NCI-H1417 (cell line): ENCODE measurements at regions not wholly inside any gene's neighbourhood (a gene's known extent, or its start where the extent isn't known, plus 50 kb on each side); places are given as distances from the start of the nearest gene placed in this dataset.
"Not testable (repeated sequence)": the region's sequence is repeated elsewhere in the genome, so short reads cannot be mapped to it uniquely, and the experiment has no call there.

Experiments used
- DNase-seq, 3 experiments: peaks; one replicate each; lab custom pipeline; 2025; lab: John Stamatoyannopoulos, UW

DNA sequence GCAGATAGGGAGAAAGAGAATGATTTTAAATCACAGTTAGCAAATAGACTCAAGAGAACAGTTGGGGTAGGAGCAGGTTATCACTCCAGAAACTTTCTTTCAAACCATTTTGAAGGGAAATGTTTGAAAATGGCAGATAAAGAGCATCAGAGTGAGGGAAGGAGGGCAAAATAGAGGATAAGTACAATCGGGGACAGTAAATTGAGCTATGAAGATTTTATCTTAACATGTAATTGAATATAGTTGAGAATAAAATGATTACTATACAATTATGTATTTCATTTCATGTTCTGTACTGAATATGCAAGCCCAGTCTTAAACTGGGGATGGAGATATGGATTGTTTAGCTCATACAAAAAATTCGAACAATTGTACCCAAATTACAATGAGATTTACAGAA lies 54.0 kb downstream of the MAP10 start:
- DNase-seq, result no peak

DNA sequence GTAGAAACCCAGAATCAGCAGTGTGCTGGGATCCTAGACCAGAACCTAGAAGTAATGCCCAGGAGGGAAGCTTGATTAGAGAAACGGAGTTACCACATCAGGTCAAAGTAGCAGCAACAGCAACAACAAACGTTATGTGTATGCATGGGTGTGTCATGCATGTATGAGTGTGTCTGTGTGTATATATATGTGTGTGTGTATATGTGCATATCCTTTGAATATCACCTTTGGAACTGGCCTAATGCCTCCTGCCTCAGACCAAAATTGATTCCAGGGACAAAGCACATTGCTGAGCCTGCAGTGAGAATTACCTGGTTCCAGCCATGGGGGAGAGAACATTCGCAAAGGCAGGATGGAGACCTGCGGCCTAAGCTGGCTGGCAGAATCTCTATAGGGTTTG lies 55.9 kb downstream of the MAP10 start:
- DNase-seq, result no peak

- no peak for DNase-seq
Observed at GRCh38 chr1:232863544-232864275, 58.5 kb downstream of the MAP10 start.

GRCh38 chr1:232865102-232865931 lies 60.1 kb downstream of the MAP10 start:
- DNase-seq, result no peak

- peak in 1 of 3 experiments; percentile 28 for DNase-seq
Observed at GRCh38 chr1:232868793-232869491, 63.7 kb downstream of the MAP10 start.

DNA sequence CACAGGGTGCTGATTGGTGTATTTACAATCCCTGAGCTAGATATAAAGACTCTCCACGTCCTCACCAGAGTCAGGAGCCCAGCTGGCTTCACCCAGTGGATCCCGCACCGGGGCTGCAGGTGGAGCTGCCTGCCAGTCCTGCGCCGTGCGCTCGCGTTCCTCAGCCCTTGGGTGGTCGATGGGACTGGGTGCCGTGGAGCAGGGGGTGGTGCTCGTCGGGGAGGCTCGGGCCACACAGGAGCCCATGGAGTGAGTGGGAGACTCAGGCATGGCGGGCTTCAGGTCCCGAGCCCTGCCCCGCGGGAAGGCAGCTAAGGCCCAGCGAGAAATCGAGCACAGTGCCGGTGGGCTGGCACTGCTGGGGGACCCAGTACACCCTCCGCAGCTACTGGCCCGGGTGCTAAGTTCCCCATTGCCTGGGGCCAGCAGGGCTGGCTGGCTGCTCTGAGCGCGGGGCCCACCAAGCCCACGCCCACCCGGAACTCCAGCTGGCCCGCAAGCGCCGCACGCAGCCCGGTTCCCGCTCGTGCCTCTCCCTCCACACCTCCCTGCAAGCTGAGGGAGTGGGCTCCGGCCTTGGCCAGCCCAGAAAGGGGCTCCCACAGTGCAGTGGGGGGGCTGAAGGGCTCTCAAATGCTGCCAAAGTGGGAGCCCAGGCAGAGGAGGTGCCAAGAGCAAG lies 66.2 kb downstream of the MAP10 start:
- DNase-seq, result not testable (repeated sequence)

- DNase-seq, result no peak
Observed at GRCh38 chr1:232872284-232872683, 67.1 kb downstream of the MAP10 start.

- no peak for DNase-seq
Observed at GRCh38 chr1:232872738-232873137, 67.5 kb downstream of the MAP10 start.

DNA sequence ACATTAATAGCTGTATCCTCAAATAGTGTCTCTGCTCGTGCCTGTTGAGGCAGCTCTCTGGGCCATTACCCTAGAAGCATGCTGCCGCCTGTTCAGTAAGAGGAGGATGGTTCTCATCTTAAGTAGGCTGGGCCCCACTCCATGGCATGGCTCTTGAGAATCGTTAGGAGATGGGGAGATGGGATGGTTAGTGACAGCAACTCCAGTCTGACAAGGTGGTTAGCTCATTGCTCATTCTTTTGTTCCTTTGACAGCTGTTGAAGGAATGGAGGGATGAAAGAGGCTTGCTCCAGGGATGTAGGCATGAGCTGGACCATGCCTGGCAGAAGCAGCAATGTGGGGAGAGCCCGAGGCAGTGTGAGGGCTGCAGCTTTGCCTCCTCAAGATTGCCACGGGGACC lies 68.2 kb downstream of the MAP10 start:
- DNase-seq, result peak in 2 of 3 experiments; percentile 6 to 66

DNA sequence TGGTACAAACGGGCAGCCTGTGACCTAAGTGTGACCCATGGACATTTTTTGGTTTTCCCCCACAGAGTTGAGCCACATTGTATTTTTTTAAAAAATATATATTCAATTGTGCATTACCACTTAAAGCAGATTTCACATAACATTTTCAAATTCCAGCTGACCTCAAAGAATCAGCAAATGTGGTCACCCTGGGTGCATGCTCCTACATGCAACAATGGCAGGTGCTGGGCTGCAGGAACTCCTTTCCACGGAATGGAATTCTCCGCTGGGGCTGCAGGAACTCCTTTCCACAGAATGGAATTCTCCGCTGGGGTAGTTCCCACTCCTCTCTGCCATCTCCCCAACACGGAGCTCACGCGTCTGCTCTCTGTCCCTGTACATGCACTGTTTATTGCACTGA lies 68.7 kb downstream of the MAP10 start:
- DNase-seq, result no peak

- no peak for DNase-seq
Observed at GRCh38 chr1:232875536-232875935, 70.3 kb downstream of the MAP10 start.

- no peak for DNase-seq
Observed at GRCh38 chr1:232876506-232877364, 71.5 kb downstream of the MAP10 start.

- DNase-seq, result no peak
Observed at GRCh38 chr1:232877365-232878028, 72.3 kb downstream of the MAP10 start.

DNA sequence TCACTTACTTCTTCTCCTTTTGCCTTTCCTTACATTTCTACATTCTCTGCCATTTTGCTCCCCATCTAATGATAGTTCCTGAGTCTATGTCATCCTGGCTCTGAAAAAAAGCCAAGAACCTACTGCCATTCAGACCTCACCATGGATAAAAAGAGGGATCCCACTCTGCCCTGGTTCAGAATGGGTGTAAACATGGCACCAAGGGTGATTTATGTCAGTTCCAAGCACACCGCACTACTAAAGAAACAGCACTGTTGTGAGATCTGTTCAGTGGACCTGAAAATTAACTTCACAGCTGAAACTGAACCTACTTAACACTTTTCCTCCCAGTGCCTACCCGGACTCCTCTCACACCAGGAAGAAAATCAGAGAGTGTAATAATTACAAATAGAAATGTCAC lies 72.3 kb upstream of the NTPCR start:
- no peak for DNase-seq

DNA sequence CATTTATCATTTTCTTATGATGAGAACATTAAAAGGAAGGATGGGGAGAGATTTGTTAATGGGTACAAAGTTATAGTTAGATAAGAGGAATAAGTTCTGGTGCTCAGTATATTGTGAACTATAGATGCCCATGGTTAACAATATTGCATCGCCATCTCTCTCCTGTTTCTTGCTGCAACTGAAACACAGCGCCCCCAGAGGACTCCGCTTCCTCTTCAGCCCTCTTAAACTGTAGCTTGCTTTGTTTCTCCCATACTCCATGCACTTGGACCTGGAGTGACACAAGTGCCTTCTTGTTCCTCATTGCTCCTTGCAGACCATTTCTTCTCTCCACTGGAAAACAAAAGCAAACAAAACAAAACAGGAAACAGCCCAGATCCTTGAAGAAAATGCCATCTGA lies 70.1 kb upstream of the NTPCR start:
- DNase-seq, result peak in 1 of 3 experiments; percentile 4

DNA sequence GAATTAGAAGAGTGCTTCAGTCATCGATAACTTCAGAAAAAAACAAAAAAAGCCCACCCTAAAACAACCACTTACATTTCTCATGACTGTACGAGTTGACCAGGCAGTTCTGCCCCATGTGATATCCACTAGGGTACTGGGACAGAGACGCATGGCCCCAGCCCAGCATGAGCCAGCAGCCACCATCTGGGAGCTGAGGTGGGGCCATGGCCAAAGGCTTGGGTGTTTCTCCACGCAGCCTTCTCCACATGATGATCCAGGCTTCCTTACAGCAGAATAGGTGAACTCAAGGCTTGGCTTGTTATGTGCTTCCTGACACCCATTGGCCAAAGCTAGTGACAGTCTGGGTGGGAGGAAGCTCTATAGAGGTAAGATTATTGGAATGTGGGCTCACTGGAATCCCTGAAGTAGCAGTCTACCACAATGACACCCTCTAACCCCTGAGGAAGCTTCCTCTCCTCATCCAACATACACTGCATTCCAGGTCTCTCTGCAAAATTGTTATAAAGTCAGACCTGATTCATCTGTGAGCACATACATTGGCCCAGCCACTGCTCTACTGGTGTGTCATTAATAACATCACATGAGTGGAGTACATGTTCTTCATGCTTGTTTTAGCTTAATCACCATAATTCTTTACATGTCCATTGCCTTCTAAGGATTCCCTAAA lies 66.3 kb upstream of the NTPCR start:
- no peak for DNase-seq

DNA sequence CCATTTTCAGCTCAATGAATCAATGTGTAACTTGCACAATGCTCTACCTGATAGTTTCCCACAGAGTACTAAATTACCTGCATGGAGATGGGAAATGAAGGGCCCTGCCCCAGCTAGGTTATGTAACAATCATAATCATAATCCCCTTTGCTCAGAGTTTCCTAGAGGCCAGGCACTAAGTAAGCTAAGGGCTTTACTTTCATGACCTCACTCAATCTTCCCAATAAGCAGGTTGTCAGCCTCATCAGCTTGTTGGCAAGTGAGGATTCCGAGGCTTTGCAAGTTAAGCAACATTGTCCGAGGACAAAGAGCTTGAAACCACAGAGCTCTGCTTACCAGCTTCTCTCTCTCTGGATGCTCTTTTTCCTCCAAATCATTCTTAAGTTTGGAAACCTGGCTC lies 64.1 kb upstream of the NTPCR start:
- DNase-seq, result no peak

DNA sequence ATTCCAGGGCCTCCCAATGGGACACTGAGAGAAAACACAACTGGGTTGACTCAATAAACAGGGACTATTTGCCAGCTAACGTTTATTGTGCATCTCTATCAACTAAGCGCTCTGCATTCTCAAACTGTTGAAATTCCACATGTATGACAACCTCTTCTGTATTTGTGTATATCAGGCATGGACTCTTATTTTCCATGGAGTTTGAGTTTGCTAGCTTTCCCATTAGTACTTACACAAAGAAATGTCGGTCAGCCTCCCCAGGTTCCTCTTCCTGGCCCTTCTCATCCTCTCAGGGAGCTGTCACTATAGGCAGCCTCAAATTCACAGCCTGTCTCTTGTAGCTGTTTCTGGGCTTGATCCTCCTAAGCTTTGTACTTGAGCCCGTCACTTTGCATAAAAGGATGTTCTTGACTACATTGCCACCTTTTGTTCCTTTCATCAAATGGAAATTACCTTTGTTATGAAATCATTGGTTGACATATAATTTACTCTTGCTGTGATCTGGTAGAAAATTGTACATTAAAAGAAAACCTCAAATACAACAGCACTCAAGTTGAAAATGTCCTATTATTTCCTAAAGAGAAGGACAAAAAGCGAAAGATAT lies 60.0 kb upstream of the NTPCR start:
- no peak for DNase-seq

DNA sequence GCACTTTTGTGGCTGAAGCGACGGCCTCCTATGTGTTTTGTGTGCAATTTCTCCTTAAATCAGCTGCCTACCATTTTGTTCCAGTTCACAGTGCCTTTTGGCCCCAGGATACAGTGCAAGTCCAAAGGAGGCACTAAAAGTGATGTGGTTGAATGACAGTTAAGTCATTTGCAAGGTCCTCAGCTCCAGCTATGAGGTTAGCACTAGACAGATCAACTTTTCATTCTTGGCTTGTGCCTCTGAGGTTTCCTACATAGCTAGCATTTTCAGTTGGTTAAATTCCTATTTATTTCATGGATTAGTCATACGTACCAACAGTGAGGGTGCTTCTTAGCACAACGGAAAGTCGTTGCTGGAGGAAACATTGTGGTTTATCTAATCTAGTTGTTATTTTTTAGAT lies 59.3 kb upstream of the NTPCR start:
- no peak for DNase-seq
